SHP77 (cell line): ENCODE measurements at regions not wholly inside any gene's neighbourhood (a gene's known extent, or its start where the extent isn't known, plus 50 kb on each side); places are given as distances from the start of the nearest gene placed in this dataset.
"Not testable (repeated sequence)": the region's sequence is repeated elsewhere in the genome, so short reads cannot be mapped to it uniquely, and the experiment has no call there.

Experiments
- DNase-seq, 2 experiments: peaks; one replicate each; lab custom pipeline; 2025; lab: John Stamatoyannopoulos, UW

DNA sequence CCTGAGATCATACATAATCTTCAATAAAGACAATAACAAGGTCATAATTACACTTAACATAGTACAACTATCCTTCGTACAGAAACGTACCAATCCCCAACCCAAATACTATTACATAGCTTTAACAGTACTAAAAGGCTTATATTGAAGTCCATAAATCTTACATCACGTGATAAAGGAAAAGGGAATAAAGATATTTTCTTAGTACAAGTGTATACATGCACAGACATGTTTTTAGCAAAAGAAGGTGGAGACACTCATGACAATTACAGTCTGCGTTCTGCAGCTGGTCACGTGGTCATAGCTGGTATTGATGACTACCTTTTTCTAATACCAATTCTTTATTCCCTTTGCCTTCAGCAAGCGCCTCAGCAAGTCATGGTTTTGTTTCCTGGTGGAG lies 464.5 kb upstream of the SLITRK5 start:
- no peak for DNase-seq

- DNase-seq: no peak
These were observed 463.7 kb upstream of the SLITRK5 start for GRCh38 chr13:87207280-87208003.

GRCh38 chr13:87208636-87209035 lies 462.5 kb upstream of the SLITRK5 start:
- DNase-seq: no peak

GRCh38 chr13:87234981-87235380 lies 436.2 kb upstream of the SLITRK5 start:
- no peak for DNase-seq

- DNase-seq: no peak
These were observed 435.6 kb upstream of the SLITRK5 start for GRCh38 chr13:87235621-87236020.

DNA sequence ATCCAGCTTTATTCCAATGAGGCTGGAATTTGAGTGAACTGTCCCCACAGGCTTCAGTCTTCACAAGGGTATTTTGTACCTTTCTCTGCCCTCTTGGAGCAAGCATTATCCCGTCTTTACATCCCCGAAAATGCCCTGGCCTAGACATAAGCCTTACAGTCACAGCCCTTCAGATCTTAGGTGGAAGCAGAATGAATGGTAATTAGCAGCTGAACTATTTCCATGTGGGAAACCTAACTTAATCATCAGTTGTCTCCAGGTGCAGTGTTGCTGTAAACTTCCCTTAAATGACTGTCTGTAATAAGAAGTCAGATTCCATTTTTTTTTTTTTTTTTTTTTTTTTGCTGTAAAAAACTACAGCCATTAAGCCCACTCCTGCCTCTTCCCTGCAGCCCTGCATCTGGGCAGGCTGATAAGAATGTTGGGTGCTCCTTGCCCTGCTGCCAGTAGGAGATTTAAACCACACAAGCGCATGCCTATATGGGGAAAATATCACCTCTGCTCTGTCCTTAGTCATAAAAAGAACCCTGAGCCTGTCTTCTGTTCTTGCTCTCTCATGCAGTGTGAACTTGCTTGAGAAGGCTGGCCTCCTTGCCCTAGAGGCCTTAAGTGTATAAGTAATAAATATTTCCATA lies 426.8 kb upstream of the SLITRK5 start:
- DNase-seq: no peak

DNA sequence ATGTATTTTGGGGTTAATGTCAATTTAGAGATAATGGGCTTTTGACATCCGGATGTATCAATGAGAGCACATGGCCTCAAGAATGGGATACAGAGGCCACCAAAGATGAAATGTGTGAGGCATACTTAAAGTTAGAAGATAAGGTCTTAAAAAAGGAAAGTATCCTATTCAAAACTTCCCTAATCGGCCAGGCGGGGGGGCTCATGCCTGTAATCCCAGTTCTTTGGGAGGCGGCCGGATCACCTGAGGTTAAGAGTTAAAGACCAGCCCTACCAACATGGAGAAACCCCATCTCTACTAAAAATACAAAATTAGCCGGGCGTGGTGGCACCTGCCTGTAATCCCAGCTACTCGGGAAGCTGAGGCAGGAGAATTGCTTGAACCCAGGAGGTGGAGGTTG lies 421.3 kb upstream of the SLITRK5 start:
- not testable (repeated sequence) for DNase-seq

- no peak for DNase-seq
These were observed 415.8 kb upstream of the SLITRK5 start for GRCh38 chr13:87255394-87255793.

GRCh38 chr13:87259479-87260083 lies 411.6 kb upstream of the SLITRK5 start:
- peak; percentile 50 to 78 for DNase-seq

DNA sequence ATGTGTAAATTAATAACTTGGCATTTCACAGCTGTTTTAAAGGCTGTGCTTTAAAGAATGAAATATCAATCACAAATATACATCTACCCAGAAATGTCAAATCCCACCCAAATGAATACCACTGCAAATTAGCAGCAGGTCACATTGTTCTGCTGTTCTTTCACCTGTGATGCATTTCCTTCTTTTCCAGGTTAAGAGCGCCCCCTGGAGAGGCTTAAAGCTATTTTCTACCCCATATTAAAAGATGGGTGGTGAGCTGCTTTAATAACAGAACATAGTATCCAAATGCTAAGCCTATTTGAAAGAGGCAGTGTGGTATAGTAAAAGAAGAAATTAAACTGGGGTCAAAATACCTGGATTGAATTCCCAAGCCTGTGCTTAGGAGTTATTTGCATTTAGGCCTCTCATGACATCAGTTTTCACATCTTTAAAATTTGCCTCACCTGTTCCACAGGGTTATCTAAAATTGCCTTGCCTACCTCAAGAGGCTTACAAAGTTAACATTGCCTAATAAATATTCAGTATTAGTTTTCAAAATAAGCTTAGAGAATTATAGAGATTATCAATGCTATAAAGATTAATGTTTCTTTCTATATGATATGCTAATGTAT lies 396.9 kb upstream of the SLITRK5 start:
- DNase-seq: peak; percentile 80 to 85

- DNase-seq: no peak
These were observed 391.0 kb upstream of the SLITRK5 start for GRCh38 chr13:87280139-87280538.

DNA sequence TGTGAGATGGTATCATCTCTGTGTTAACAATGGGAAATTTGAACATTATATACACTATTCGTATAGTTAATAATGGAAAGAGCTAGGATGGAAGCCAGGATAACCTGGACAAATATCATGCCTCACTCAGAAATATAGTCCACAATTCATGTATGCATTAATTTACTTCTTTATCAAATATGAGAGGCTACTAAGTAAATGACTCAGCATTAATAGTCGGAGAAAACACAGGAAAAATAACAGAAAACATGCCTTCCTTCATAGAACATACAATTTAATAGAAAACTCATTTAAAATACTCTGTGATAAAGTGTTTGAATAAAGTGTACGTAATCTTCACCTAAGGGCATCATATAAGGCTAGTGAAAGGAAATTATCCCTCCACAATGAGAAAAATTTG lies 383.4 kb upstream of the SLITRK5 start:
- no peak for DNase-seq

GRCh38 chr13:87295636-87296035 lies 375.5 kb upstream of the SLITRK5 start:
- DNase-seq: no peak

DNA sequence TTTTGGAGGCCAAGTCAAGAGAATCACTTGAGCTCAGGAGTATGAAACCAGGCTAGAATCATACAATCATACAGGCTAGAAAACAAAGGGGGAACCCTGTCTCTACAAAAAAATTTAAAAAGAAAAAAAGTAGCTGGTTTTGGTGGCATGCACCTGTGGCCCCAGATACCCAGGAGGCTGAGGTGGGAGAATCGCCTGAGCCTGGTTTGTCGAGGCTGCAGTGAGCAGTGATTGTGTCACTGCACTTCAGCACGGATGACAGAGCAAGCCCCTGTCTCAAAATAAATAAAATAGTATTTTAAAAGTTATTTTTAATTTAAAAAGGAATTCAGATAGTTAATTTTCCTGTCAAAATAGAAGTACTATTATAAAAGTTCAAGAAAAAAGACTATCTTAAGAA lies 369.1 kb upstream of the SLITRK5 start:
- DNase-seq: no peak

DNA sequence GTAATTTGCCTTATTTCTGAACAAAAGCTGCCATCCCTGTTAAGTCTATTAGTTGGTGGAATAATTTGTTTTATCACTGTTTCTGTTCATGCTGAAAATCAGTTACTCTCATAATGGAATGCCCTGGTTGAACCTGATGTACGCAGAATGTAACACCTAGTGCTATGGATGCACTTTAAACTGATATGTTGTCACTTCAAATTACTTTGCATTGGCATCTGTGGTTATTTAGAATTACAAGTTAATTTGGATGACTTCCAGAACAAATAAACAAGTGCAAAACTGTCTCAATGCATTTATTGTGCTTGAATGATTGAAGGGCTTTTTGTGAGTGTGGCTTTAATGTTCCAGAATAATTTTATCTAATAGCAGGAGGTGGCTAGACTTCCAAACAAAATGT lies 368.2 kb upstream of the SLITRK5 start:
- DNase-seq: no peak

DNA sequence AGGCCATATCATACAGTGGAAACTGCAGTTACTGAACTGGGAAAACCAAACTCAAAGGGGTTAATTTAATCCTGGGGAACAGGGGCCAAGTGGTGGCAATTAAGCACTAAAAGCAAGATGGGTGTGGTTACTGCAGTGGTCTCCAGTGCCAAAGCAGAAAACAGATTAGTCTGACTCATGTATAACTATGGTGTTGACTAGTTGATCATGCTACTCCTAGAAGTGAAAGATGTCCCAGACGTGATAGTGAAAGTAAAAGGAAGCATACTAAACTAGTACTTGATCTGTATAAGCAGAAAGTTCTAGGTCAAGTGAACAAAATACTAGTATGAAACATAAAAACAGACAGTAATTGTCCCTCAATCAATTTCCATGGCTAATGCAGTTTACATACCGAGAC lies 360.0 kb upstream of the SLITRK5 start:
- DNase-seq: no peak

DNA sequence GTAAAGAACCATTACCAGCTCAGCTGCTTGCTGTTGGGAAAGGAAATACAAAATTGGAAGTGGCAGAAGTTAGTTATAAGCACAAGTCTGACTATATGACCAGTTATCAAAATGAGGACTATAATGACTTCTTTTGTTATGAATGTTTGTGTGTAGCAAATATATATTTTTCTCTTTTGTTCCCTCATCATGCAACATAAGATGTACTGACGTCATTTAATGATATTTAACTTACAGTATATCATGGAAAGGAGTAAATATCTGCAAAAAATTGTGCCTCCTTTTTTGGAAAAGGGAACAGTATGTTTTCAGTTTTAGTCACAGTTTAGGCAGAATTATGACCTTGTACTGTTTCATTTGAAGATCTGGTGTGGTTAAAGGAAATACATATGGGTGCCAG lies 356.3 kb upstream of the SLITRK5 start:
- no peak for DNase-seq

- DNase-seq: no peak
These were observed 348.8 kb upstream of the SLITRK5 start for GRCh38 chr13:87322386-87322785.

GRCh38 chr13:87324558-87324957 lies 346.6 kb upstream of the SLITRK5 start:
- no peak for DNase-seq

- no peak for DNase-seq
These were observed 340.0 kb upstream of the SLITRK5 start for GRCh38 chr13:87331178-87331577.

DNA sequence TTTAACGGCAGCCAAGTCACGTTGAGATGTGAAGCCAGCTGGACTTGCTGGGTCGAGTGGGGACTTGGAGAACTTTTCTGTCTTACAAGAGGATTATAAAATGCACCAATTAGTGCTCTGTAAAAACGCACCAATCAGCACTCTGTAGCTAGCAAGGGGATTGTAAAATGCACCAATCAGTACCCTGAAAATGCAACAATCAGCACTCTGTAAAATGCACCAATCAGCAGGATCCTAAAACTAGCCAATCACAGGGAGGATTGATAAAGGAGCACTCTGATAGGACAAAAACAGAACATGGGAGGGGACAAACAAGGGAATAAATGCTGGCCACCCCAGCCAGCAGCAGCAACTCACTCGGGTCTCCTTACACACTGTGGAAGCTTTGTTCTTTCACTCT lies 337.6 kb upstream of the SLITRK5 start:
- no peak for DNase-seq

DNA sequence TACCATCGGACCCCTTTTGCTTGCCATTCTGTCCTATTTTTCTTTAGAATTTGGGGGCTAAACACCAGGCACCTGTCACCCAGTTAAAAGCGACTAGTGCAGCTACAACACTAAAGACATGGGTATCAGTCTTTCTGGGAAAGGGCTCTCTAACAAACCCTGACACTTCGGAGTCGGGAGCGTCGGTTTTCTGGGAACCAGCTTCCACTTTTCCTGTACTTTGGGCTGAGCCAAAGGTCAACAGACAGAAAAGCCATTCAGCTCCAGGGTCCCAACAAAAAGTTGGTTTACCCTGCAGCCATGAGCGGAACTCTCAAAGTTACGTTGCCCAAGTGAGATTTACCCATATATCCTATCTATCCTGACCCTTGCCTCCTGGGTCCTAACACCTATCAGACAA lies 337.0 kb upstream of the SLITRK5 start:
- DNase-seq: no peak

- DNase-seq: not testable (repeated sequence)
These were observed 334.8 kb upstream of the SLITRK5 start for GRCh38 chr13:87336346-87336889.
